ENCODE measurements at regions not wholly inside any gene's neighbourhood (a gene's known extent, or its start where the extent isn't known, plus 50 kb on each side); places are given as distances from the start of the nearest gene placed in this dataset.
A peak's percentile ranks its signal among the peaks of the same experiment; 100 is the strongest.

GRCh38 chr22:22148905-22149304 is 95.7 kb upstream of the VPREB1 start:
- no peak for DNase-seq (ENCODE audit: low spot score)

GRCh38 chr22:22144858-22145257 is 99.7 kb upstream of the VPREB1 start:
- no peak for DNase-seq (ENCODE audit: low spot score)

- DNase-seq (ENCODE audit: low spot score) = no peak
Measured at GRCh38 chr22:22143448-22143847, 101.1 kb upstream of the VPREB1 start.

- no peak for DNase-seq (ENCODE audit: low spot score)
Measured at GRCh38 chr22:22142661-22143060, 101.9 kb upstream of the VPREB1 start.

GRCh38 chr22:22141771-22142591 is 102.6 kb upstream of the VPREB1 start:
- DNase-seq (ENCODE audit: low spot score) = no peak

- DNase-seq (ENCODE audit: low spot score) = no peak
Measured at GRCh38 chr22:22141031-22141430, 103.6 kb upstream of the VPREB1 start.

GRCh38 chr22:22139364-22139763 is 105.2 kb upstream of the VPREB1 start:
- no peak for DNase-seq (ENCODE audit: low spot score)

- DNase-seq (ENCODE audit: low spot score) = no peak
Measured at GRCh38 chr22:22138915-22139314, 105.7 kb upstream of the VPREB1 start.

- no peak for DNase-seq (ENCODE audit: low spot score)
Measured at GRCh38 chr22:22137891-22138290, 106.7 kb upstream of the VPREB1 start.

- no peak for DNase-seq (ENCODE audit: low spot score)
Measured at GRCh38 chr22:22133910-22134309, 110.7 kb upstream of the VPREB1 start.

GRCh38 chr22:22130953-22131608 is 113.5 kb upstream of the VPREB1 start:
- DNase-seq (ENCODE audit: low spot score) = no peak

GRCh38 chr22:22129387-22129786 is 115.2 kb upstream of the VPREB1 start:
- no peak for DNase-seq (ENCODE audit: low spot score)

- DNase-seq (ENCODE audit: low spot score) = no peak
Measured at GRCh38 chr22:22128440-22128839, 116.1 kb upstream of the VPREB1 start.

GRCh38 chr22:22127100-22127499 is 117.5 kb upstream of the VPREB1 start:
- no peak for DNase-seq (ENCODE audit: low spot score)

GRCh38 chr22:22125579-22126468 is 118.8 kb upstream of the VPREB1 start:
- DNase-seq (ENCODE audit: low spot score) = no peak

- no peak for DNase-seq (ENCODE audit: low spot score)
Measured at GRCh38 chr22:22125028-22125578, 119.5 kb upstream of the VPREB1 start.

GRCh38 chr22:22124374-22124773 is 120.2 kb upstream of the VPREB1 start:
- no peak for DNase-seq (ENCODE audit: low spot score)

- DNase-seq (ENCODE audit: low spot score) = no peak
Measured at GRCh38 chr22:22123960-22124278, 120.7 kb upstream of the VPREB1 start.

- DNase-seq (ENCODE audit: low spot score) = peak; percentile 17
Measured at GRCh38 chr22:22123118-22123959, 121.2 kb upstream of the VPREB1 start.

GRCh38 chr22:22122348-22123117 is 122.1 kb upstream of the VPREB1 start:
- DNase-seq (ENCODE audit: low spot score) = no peak

- DNase-seq (ENCODE audit: low spot score) = no peak
Measured at GRCh38 chr22:22121445-22121844, 123.1 kb upstream of the VPREB1 start.
